Gastrocnemius medialis (tissue), 4 donors: ENCODE measurements at regions not wholly inside any gene's neighbourhood (a gene's known extent, or its start where the extent isn't known, plus 50 kb on each side); places are given as distances from the start of the nearest gene placed in this dataset.

Experiments used
- ATAC-seq, 2 donors: fragments of 150-250 bp; one replicate each; pipeline ENCODE4 v1.9.1; 2016
- DNase-seq, 2 donors: peaks; one replicate each; pipeline ENCODE4 v3.0.0-alpha.2; 2019
- H3K27ac ChIP-seq, 4 donors: fragments of 200-600 bp; sonication (generic); 1 replicate in 1 of 4; 2 replicates in 3 of 4; pipeline ENCODE4 v1.5.1; 2016 to 2018; ENCODE audit warnings: mild to moderate bottlenecking in 2 of 4, moderate library complexity in 1 of 4
- H3K27me3 ChIP-seq, 3 donors: fragments of 200-600 bp; sonication (generic) in 2 of 3; 1 replicate in 1 of 3; 2 replicates in 2 of 3; pipeline versions ENCODE4 v1.5.1 to v1.6.0; 2016 to 2019; ENCODE audit warnings: mild to moderate bottlenecking in 1 of 3, moderate library complexity in 1 of 3
- H3K36me3 ChIP-seq, 2 donors: fragments of 200-600 bp; sonication (generic) in 1 of 2; one replicate each; pipeline ENCODE4 v1.5.1; 2017 to 2018
- H3K4me1 ChIP-seq, 2 donors: fragments of 200-600 bp; sonication (generic) in 1 of 2; one replicate each; pipeline ENCODE4 v1.5.1; 2016 to 2017; ENCODE audit warnings: mild to moderate bottlenecking in 2 of 2
- H3K4me3 ChIP-seq, 4 donors: fragments of 200-600 bp; sonication (generic) in 3 of 4; 1 replicate in 1 of 4; 2 replicates in 3 of 4; pipeline ENCODE4 v1.5.1; 2016 to 2019; ENCODE audit warnings: mild to moderate bottlenecking in 2 of 4
- H3K9me3 ChIP-seq, 3 donors: fragments of 200-600 bp; sonication (generic) in 2 of 3; 1 replicate in 1 of 3; 2 replicates in 2 of 3; pipeline ENCODE4 v1.5.1; 2016 to 2019
- POLR2A ChIP-seq, 2 donors: fragments of 450-650 bp; IDR thresholded peaks; one replicate each; pipeline ENCODE4 v1.6.1; 2017; ENCODE audit warnings: antibody characterized with exemption in 2 of 2, mild to moderate bottlenecking in 2 of 2, moderate library complexity in 2 of 2
- in situ Hi-C, 4 donors: fragments of 200-750 bp; cut with MboI; loops; one replicate each; pipeline versions ENCODE4 v1.15.0 to v1.8.0; 2017; ENCODE audit warnings: low sequenced_read_pairs in 4 of 4
- intact Hi-C: fragments of 100-400 bp; cut with DNase I; formaldehyde crosslinking; loops from one replicate; pipeline ENCODE4 v1.15.1; 2023; ENCODE audit warnings: low total_unique reads
- TF ChIP-seq, protein P1 (sequence below), 5 experiments: fragments of 450-650 bp in 3 of 5; fragments of 200-600 bp in 2 of 5; sonication (generic) in 2 of 5; IDR thresholded peaks in 4 of 5; conservative IDR thresholded peaks in 1 of 5; 1 replicate in 4 of 5; 2 replicates in 1 of 5; pipeline ENCODE4 v1.5.1; 2016 to 2019; ENCODE audit warnings: antibody characterized with exemption in 5 of 5, mild to moderate bottlenecking in 3 of 5, moderate library complexity in 3 of 5

DNA sequence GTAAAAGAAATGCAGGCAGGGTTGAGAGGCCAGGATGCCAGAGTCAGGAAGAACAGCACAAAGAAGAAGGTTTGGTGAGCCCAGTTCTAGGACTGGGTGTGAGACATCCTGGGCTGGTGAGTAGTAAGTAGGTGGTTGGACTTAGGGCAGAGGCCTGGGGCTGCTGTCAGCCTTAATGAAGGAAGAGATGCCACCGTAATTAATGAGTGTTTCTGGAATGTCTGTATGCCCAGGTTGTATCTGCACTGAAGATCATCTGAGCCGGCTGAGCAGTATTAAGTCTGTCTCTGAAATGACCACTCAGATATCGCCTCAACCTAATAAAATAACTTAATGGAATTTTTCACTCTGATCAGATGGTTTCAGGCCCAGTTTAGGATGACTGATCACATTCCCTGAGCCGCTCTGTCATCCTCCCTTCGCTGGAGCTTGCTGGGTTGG, 532.9 kb upstream of the IL12A start:
- Histone ChIP-seq H3K9me3 (no peaks in the 10 kb centered on the region), H3K36me3 (no peaks in the 10 kb centered on the region), H3K4me1 (no peaks in the 10 kb centered on the region), H3K27me3 (no peaks in the 10 kb centered on the region), H3K27ac (no peak overlapping the region), H3K4me3 (no peak overlapping the region)
- in situ Hi-C loops (no loop called here), intact Hi-C loops (no loop called here)
- DNase-seq (no peak), ATAC-seq (no peak)
- TF ChIP-seq POLR2A (IDR thresholded peaks at IDR 0.05), result no peak
- TF ChIP-seq, protein P1, sequence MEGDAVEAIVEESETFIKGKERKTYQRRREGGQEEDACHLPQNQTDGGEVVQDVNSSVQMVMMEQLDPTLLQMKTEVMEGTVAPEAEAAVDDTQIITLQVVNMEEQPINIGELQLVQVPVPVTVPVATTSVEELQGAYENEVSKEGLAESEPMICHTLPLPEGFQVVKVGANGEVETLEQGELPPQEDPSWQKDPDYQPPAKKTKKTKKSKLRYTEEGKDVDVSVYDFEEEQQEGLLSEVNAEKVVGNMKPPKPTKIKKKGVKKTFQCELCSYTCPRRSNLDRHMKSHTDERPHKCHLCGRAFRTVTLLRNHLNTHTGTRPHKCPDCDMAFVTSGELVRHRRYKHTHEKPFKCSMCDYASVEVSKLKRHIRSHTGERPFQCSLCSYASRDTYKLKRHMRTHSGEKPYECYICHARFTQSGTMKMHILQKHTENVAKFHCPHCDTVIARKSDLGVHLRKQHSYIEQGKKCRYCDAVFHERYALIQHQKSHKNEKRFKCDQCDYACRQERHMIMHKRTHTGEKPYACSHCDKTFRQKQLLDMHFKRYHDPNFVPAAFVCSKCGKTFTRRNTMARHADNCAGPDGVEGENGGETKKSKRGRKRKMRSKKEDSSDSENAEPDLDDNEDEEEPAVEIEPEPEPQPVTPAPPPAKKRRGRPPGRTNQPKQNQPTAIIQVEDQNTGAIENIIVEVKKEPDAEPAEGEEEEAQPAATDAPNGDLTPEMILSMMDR (IDR thresholded peaks at IDR 0.05 in 4 of 5, conservative IDR thresholded peaks at IDR 0.05 in 1 of 5), result no peak

DNA sequence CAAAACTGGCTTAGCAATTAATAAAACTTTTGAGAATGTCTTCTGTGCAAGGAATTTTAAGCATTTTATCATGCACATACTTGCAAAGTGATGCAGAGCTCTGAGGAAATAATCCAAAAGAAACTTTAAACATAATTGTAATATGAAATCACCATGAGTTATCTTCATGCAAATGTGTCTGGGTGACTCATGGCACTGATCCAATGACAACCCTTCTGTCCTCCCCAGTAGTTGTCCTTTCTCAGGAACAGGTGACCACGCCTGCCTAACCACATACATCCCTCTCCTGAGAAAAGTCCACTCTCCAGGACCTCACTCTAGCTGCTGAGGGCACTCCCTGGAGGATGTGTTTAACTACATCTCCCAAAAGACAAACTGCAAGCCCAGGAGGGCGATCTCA, 530.6 kb upstream of the IL12A start:
- TF ChIP-seq, protein P1 (IDR thresholded peaks at IDR 0.05 in 4 of 5, conservative IDR thresholded peaks at IDR 0.05 in 1 of 5), result no peak

DNA sequence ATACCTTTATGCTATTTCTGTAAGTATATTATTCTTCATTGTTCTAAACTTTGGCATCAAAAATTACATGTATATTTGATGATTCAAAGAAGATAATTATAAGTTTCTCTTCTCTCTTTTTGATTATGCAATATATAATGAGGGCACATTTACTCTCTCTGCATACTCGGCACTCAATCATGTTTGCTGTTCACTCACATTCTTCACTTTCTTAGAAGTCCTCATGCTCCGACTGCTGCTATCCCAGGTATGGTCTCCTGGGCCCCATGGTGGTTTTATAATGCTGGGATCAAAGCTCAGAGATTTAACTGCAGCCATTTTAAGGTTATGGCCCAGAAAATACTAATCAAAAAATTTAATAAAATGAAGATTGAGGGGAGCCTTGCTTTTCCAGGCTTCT, 529.7 kb upstream of the IL12A start:
- DNase-seq, result no peak
- TF ChIP-seq POLR2A (IDR thresholded peaks at IDR 0.05), result no peak
- TF ChIP-seq, protein P1 (IDR thresholded peaks at IDR 0.05 in 4 of 5, conservative IDR thresholded peaks at IDR 0.05 in 1 of 5), result no peak
- intact Hi-C loops, result no loop called here

More for the DNA sequence above, 530.6 kb upstream of the IL12A start:
- in situ Hi-C loops (no loop called here), intact Hi-C loops (no loop called here)
- Histone ChIP-seq H3K9me3 (no peaks in the 10 kb centered on the region), H3K27me3 (no peaks in the 10 kb centered on the region), H3K27ac (no peak overlapping the region), H3K36me3 (no peaks in the 10 kb centered on the region), H3K4me1 (no peaks in the 10 kb centered on the region), H3K4me3 (no peak overlapping the region)
- DNase-seq (no peak), ATAC-seq (no peak)

DNA sequence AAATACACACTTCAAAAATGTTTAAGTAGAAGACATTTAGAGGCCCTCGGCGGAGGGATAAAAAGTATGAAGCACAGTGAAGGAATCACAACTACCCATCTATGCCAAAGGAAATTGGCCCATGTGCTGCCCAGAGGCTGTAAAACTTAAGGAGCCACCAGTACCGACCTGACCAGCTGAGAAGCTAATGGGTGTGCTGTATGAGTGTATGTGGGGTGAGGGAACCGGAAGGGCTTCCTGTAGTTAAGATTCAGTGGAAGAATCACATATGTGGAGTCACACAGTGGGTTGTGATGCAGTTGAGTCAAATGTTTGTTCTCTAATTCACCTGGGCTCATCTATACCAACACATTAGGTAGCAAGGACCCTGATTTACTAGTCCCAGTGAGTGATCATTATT, 516.0 kb upstream of the IL12A start:
- H3K4me3 ChIP-seq, result no peak overlapping the region
- no peaks in the 10 kb centered on the region for H3K36me3 ChIP-seq
- intact Hi-C loops (no loop called here), in situ Hi-C loops (no loop called here)
- no peak for ATAC-seq
- TF ChIP-seq, protein P1 (IDR thresholded peaks at IDR 0.05 in 4 of 5, conservative IDR thresholded peaks at IDR 0.05 in 1 of 5), result no peak
- TF ChIP-seq POLR2A (IDR thresholded peaks at IDR 0.05), result no peak
- DNase-seq, result no peak
- H3K27ac ChIP-seq, result no peak overlapping the region
- H3K9me3 ChIP-seq, result no peaks in the 10 kb centered on the region
- no peaks in the 10 kb centered on the region for H3K4me1 ChIP-seq
- H3K27me3 ChIP-seq, result no peaks in the 10 kb centered on the region

More for the DNA sequence above, 529.7 kb upstream of the IL12A start:
- ATAC-seq, result no peak
- Histone ChIP-seq H3K27ac (no peak overlapping the region), H3K27me3 (no peaks in the 10 kb centered on the region), H3K9me3 (no peaks in the 10 kb centered on the region), H3K4me3 (no peak overlapping the region), H3K36me3 (no peaks in the 10 kb centered on the region), H3K4me1 (no peaks in the 10 kb centered on the region)
- in situ Hi-C loops, result no loop called here

DNA sequence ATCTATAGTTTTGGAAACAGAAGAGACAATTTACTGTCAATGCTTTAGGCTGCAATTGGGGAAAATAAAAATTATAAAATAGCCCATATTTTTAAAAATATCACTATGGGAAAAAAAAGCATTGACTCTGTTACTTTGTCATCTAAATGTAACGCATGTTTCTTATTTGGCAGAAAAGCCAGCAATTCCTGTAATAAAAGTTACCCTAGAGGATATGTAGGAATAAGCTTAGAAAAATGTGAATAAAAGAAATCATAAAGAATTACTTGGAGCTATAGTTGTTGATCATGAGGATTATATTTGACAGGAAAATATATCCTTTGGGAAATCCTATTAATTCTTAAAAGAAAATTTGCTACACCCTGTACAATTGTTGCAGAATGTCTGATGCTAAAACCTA, 515.4 kb upstream of the IL12A start:
- TF ChIP-seq, protein P1 (IDR thresholded peaks at IDR 0.05 in 4 of 5, conservative IDR thresholded peaks at IDR 0.05 in 1 of 5), result no peak
- no peak for TF ChIP-seq POLR2A (IDR thresholded peaks at IDR 0.05)
- no peak overlapping the region for H3K27ac ChIP-seq
- intact Hi-C loops, result no loop called here
- DNase-seq (no peak), ATAC-seq (no peak)
- in situ Hi-C loops, result no loop called here
- no peak overlapping the region for H3K4me3 ChIP-seq
- no peaks in the 10 kb centered on the region for H3K36me3 ChIP-seq
- no peaks in the 10 kb centered on the region for H3K9me3 ChIP-seq
- H3K4me1 ChIP-seq, result no peaks in the 10 kb centered on the region
- H3K27me3 ChIP-seq, result no peaks in the 10 kb centered on the region
